ENCODE measurements at regions not wholly inside any gene's neighbourhood (a gene's known extent, or its start where the extent isn't known, plus 50 kb on each side); places are given as distances from the start of the nearest gene placed in this dataset.

GRCh38 chr7:49295146-49295545 is 370.8 kb downstream of the CDC14C start:
- TF ChIP-seq TCF7L2 (IDR thresholded peaks at IDR 0.05; ENCODE audit: borderline replicate concordance, extremely low read depth, insufficient read depth, insufficient read length): no peak
- no peak for TF ChIP-seq EZH2 (IDR thresholded peaks at IDR 0.05)
- no peak for TF ChIP-seq CTCF (IDR thresholded peaks at IDR 0.05 in 2 of 3, conservative IDR thresholded peaks at IDR 0.05 in 1 of 3; ENCODE audit: borderline replicate concordance in 1 of 3, insufficient read depth in 1 of 3, low read depth in 2 of 3, low read length in 2 of 3)
- TF ChIP-seq REST (IDR thresholded peaks at IDR 0.05; ENCODE audit: low read depth): no peak
- no peak for TF ChIP-seq POLR2A (IDR thresholded peaks at IDR 0.05; ENCODE audit: borderline replicate concordance, extremely low read depth, insufficient read depth, insufficient read length)
- no peak for TF ChIP-seq YY1 (IDR thresholded peaks at IDR 0.05; ENCODE audit: extremely low read depth, insufficient replicate concordance, low read depth, low read length)
- no peak for TF ChIP-seq POLR2AphosphoS5 (IDR thresholded peaks at IDR 0.05; ENCODE audit: low read depth, low read length)
- TF ChIP-seq SIN3A (IDR thresholded peaks at IDR 0.05; ENCODE audit: low read depth): no peak
